ENCODE measurements at regions not wholly inside any gene's neighbourhood (a gene's known extent, or its start where the extent isn't known, plus 50 kb on each side); places are given as distances from the start of the nearest gene placed in this dataset.

- no peak for TF ChIP-seq REST (IDR thresholded peaks at IDR 0.05)
- TF ChIP-seq SP1 (IDR thresholded peaks at IDR 0.05): no peak
- TF ChIP-seq CTCF (IDR thresholded peaks at IDR 0.05; ENCODE audit: low read depth, low read length, missing input control): no peak
- TF ChIP-seq RAD21 (IDR thresholded peaks at IDR 0.05): no peak
- TF ChIP-seq JUND (IDR thresholded peaks at IDR 0.05): no peak
- TF ChIP-seq FOXA1 (IDR thresholded peaks at IDR 0.05): no peak
- no peak for TF ChIP-seq MAX (IDR thresholded peaks at IDR 0.05)
Observed at GRCh38 chr2:105680357-105680756, 64.4 kb upstream of the NCK2 start.

All from liver (tissue), 3 donors.